Stimulated activated memory B cell treated with anti-CD40 and anti-IgM and Interleukin-4, amounts not matched to agents 10 μg/mL and 1 μg/mL and 100 μg/mL, for 72 hours (primary cell): ENCODE measurements at regions not wholly inside any gene's neighbourhood (a gene's known extent, or its start where the extent isn't known, plus 50 kb on each side); places are given as distances from the start of the nearest gene placed in this dataset.
"Not testable (repeated sequence)": the region's sequence is repeated elsewhere in the genome, so short reads cannot be mapped to it uniquely, and the experiment has no call there.

Experiments used
- ATAC-seq: fragments of 150-1000 bp; cut with Tn5 transposase; 2 replicates; pipeline ENCODE4 v1.10.0; 2021
- H3K27ac Mint-ChIP-seq: one replicate; pipeline ENCODE4 v1.8.0; 2022; ENCODE audit warnings: mild to moderate bottlenecking, mixed read lengths
- H3K27me3 Mint-ChIP-seq: one replicate; pipeline ENCODE4 v1.8.0; 2022; ENCODE audit warnings: mixed read lengths
- H3K36me3 Mint-ChIP-seq: one replicate; pipeline ENCODE4 v1.8.0; 2022; ENCODE audit warnings: mixed read lengths
- H3K4me1 Mint-ChIP-seq: one replicate; pipeline ENCODE4 v1.8.0; 2022; ENCODE audit warnings: mixed read lengths
- H3K4me3 Mint-ChIP-seq: one replicate; pipeline ENCODE4 v1.8.0; 2022; ENCODE audit warnings: mild to moderate bottlenecking, moderate library complexity, mixed read lengths
- H3K9me3 Mint-ChIP-seq: one replicate; pipeline ENCODE4 v1.8.0; 2022; ENCODE audit warnings: mixed read lengths

DNA sequence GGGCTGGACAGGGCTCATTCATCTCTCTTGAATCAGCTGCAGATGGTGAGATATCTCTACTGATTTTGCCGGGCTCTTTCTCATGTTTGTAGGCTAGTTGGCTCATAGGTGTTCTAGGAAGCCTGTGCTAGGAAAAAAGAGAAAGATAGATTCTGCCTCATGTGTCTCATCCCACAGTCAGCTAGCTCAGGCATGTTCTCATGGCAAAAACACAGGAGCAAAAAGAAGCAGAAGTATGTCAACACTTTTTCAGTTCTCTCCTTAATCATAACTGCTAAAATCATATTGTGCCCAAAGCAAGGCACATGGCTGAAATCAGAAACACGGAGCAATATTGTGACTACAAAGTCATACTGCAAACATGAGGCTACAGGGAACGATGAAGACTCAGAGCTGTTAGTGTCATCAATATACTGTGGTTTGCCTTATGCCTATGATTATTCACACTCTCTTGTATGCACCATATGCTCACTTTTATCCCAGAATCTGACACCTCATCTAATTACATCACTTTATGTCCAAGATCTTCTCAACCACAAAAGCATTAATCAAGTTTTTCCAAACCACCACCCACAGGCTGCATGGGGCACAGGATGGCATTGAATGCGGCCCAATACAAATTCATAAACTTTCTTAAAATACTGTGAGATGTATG is 571.9 kb upstream of the CNTNAP5 start:
- Mint-ChIP-seq H3K4me3 (no peak overlapping the region), H3K27me3 (no peaks in the 10 kb centered on the region)

DNA sequence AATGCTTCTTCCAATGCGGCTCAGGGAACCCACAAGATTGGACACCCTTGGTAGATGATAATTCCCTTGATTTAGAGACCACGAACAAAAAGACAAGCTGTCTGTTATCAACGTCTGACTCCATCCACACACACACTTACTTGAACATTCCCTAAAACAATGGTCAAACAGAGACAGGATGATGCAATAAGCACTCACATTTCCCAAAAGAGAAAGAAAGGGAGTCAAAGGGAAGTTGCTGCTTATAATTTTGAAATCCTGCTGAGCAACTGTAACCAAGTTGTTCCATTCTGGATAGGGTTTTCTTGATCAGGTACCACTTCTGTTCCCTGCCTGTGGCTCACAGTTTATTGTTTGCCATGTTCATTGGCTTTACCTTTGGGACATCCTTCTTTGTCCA is 571.3 kb upstream of the CNTNAP5 start:
- H3K27ac Mint-ChIP-seq, result no peak overlapping the region
- peaks cover 6% of the 10 kb centered on the region for H3K9me3 Mint-ChIP-seq
- ATAC-seq, result no peak
- H3K4me1 Mint-ChIP-seq, result no peaks in the 10 kb centered on the region
- no peak overlapping the region for H3K4me3 Mint-ChIP-seq
- no peaks in the 10 kb centered on the region for H3K27me3 Mint-ChIP-seq
- no peaks in the 10 kb centered on the region for H3K36me3 Mint-ChIP-seq

More for the DNA sequence above, 571.9 kb upstream of the CNTNAP5 start:
- Mint-ChIP-seq H3K36me3 (no peaks in the 10 kb centered on the region), H3K9me3 (peaks cover 7% of the 10 kb centered on the region), H3K4me1 (no peaks in the 10 kb centered on the region), H3K27ac (no peak overlapping the region)
- ATAC-seq, result no peak

GRCh38 chr2:123455234-123455633 is 569.9 kb upstream of the CNTNAP5 start:
- not testable (repeated sequence) for H3K4me1 Mint-ChIP-seq, H3K27ac Mint-ChIP-seq, H3K4me3 Mint-ChIP-seq, ATAC-seq, H3K9me3 Mint-ChIP-seq, H3K36me3 Mint-ChIP-seq, H3K27me3 Mint-ChIP-seq

- H3K4me1 Mint-ChIP-seq, result no peaks in the 10 kb centered on the region
- H3K4me3 Mint-ChIP-seq, result no peak overlapping the region
These were observed 568.7 kb upstream of the CNTNAP5 start for GRCh38 chr2:123456416-123456815.

DNA sequence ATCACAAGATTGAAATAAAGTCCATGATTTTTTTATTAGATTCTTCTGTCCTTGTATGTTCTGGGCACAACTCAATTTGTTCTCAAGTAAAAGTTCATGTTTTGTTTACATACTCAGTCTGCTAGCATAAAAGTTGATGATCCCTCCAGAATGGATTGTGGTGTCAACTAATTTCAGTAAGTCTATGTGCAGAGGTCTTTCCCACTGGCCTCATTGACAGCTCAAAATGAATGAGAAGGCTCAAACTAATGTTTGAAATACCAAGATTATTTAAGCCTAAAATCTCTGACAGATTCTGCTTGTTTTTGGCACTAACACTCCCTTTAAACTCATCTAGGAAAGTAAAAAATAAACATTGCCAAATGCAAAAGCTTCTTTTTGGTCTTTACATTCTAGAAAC is 561.2 kb upstream of the CNTNAP5 start:
- Mint-ChIP-seq H3K4me3 (no peak overlapping the region), H3K9me3 (peaks cover 6% of the 10 kb centered on the region), H3K27ac (no peak overlapping the region)

More at GRCh38 chr2:123456416-123456815, 568.7 kb upstream of the CNTNAP5 start:
- H3K9me3 Mint-ChIP-seq, result peaks cover 7% of the 10 kb centered on the region
- no peak overlapping the region for H3K27ac Mint-ChIP-seq
- no peaks in the 10 kb centered on the region for H3K27me3 Mint-ChIP-seq
- ATAC-seq, result no peak
- no peaks in the 10 kb centered on the region for H3K36me3 Mint-ChIP-seq

GRCh38 chr2:123468071-123468470 is 557.0 kb upstream of the CNTNAP5 start:
- Mint-ChIP-seq H3K27ac (no peak overlapping the region), H3K27me3 (no peaks in the 10 kb centered on the region), H3K9me3 (peaks cover 4% of the 10 kb centered on the region), H3K36me3 (no peaks in the 10 kb centered on the region), H3K4me3 (no peak overlapping the region), H3K4me1 (no peaks in the 10 kb centered on the region)
- no peak for ATAC-seq

More for the DNA sequence above, 561.2 kb upstream of the CNTNAP5 start:
- Mint-ChIP-seq H3K36me3 (no peaks in the 10 kb centered on the region), H3K4me1 (no peaks in the 10 kb centered on the region), H3K27me3 (no peaks in the 10 kb centered on the region)
- no peak for ATAC-seq

GRCh38 chr2:123481406-123481805 is 543.7 kb upstream of the CNTNAP5 start:
- Mint-ChIP-seq H3K4me1 (no peaks in the 10 kb centered on the region), H3K36me3 (no peaks in the 10 kb centered on the region), H3K9me3 (peaks cover 6% of the 10 kb centered on the region), H3K27me3 (no peaks in the 10 kb centered on the region), H3K27ac (no peak overlapping the region), H3K4me3 (no peak overlapping the region)
- ATAC-seq, result no peak

DNA sequence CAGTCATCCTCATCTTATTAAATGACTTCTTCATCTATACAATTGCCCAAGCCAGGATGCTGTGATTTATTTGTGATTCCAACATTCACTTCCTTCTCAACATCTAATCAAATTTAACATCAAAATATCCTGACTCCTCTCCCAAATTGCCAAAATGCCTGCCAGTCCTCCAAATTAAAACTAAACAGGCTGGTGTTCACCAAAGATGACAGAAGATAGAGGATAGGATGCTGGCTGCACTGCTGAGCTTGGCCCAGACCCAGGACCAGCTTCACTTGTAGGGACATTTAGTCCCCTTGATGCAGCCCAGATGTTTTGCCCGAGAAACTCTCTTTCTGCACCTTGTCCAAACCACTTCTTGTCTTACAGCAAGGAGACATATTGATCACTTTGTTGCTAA is 540.0 kb upstream of the CNTNAP5 start:
- no peaks in the 10 kb centered on the region for H3K27me3 Mint-ChIP-seq
- ATAC-seq, result no peak
- no peak overlapping the region for H3K4me3 Mint-ChIP-seq
- no peaks in the 10 kb centered on the region for H3K4me1 Mint-ChIP-seq
- no peaks in the 10 kb centered on the region for H3K36me3 Mint-ChIP-seq
- H3K9me3 Mint-ChIP-seq, result peaks cover 3% of the 10 kb centered on the region
- H3K27ac Mint-ChIP-seq, result no peak overlapping the region

- H3K4me1 Mint-ChIP-seq, result no peaks in the 10 kb centered on the region
- no peaks in the 10 kb centered on the region for H3K27me3 Mint-ChIP-seq
- no peaks in the 10 kb centered on the region for H3K9me3 Mint-ChIP-seq
- no peak overlapping the region for H3K27ac Mint-ChIP-seq
- no peaks in the 10 kb centered on the region for H3K36me3 Mint-ChIP-seq
- ATAC-seq, result no peak
- no peak overlapping the region for H3K4me3 Mint-ChIP-seq
These were observed 531.4 kb upstream of the CNTNAP5 start for GRCh38 chr2:123493687-123494086.

- ATAC-seq, result no peak
- Mint-ChIP-seq H3K27ac (no peak overlapping the region), H3K27me3 (no peaks in the 10 kb centered on the region)
These were observed 529.8 kb upstream of the CNTNAP5 start for GRCh38 chr2:123495241-123495640.

DNA sequence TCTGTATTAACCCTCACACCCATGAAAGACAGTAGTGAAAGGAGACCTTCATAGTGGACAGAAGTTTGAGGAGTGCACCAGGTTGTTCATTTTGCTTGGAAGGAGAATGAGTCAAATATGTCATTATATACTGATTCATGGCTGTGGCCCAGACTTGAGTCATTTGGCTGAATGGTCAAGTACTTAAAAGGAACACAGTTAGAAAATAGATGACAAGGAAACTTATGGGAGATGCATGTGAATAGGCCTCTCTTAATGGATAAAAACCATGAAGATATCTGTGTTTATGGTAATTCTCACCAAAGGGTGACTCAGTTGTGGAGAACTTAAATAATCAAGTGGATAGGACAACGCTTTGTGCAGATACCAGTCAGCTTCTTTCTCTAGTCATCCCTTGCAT is 524.7 kb upstream of the CNTNAP5 start:
- no peak overlapping the region for H3K27ac Mint-ChIP-seq
- ATAC-seq, result no peak
- H3K4me1 Mint-ChIP-seq, result no peaks in the 10 kb centered on the region
- H3K9me3 Mint-ChIP-seq, result peaks cover 3% of the 10 kb centered on the region
- no peaks in the 10 kb centered on the region for H3K36me3 Mint-ChIP-seq
- no peak overlapping the region for H3K4me3 Mint-ChIP-seq
- H3K27me3 Mint-ChIP-seq, result no peaks in the 10 kb centered on the region

More at GRCh38 chr2:123495241-123495640, 529.8 kb upstream of the CNTNAP5 start:
- Mint-ChIP-seq H3K4me1 (no peaks in the 10 kb centered on the region), H3K4me3 (no peak overlapping the region), H3K9me3 (no peaks in the 10 kb centered on the region), H3K36me3 (no peaks in the 10 kb centered on the region)

GRCh38 chr2:123500988-123501387 is 524.1 kb upstream of the CNTNAP5 start:
- Mint-ChIP-seq H3K4me1 (no peaks in the 10 kb centered on the region), H3K9me3 (peaks cover 3% of the 10 kb centered on the region), H3K36me3 (no peaks in the 10 kb centered on the region), H3K27me3 (no peaks in the 10 kb centered on the region), H3K27ac (no peak overlapping the region), H3K4me3 (no peak overlapping the region)
- ATAC-seq, result no peak

GRCh38 chr2:123502931-123503330 is 522.2 kb upstream of the CNTNAP5 start:
- no peak overlapping the region for H3K27ac Mint-ChIP-seq
- no peak overlapping the region for H3K4me3 Mint-ChIP-seq
- ATAC-seq, result no peak

GRCh38 chr2:123512547-123512946 is 512.5 kb upstream of the CNTNAP5 start:
- Mint-ChIP-seq H3K27me3 (no peaks in the 10 kb centered on the region), H3K9me3 (peaks cover 3% of the 10 kb centered on the region), H3K36me3 (no peaks in the 10 kb centered on the region), H3K4me3 (no peak overlapping the region), H3K27ac (no peak overlapping the region), H3K4me1 (no peaks in the 10 kb centered on the region)
- ATAC-seq, result no peak

More at GRCh38 chr2:123502931-123503330, 522.2 kb upstream of the CNTNAP5 start:
- Mint-ChIP-seq H3K27me3 (no peaks in the 10 kb centered on the region), H3K36me3 (no peaks in the 10 kb centered on the region), H3K4me1 (no peaks in the 10 kb centered on the region), H3K9me3 (peaks cover 3% of the 10 kb centered on the region)

GRCh38 chr2:123513351-123513750 is 511.7 kb upstream of the CNTNAP5 start:
- Mint-ChIP-seq H3K9me3 (peaks cover 3% of the 10 kb centered on the region), H3K4me3 (no peak overlapping the region), H3K36me3 (no peaks in the 10 kb centered on the region), H3K4me1 (no peaks in the 10 kb centered on the region), H3K27ac (no peak overlapping the region), H3K27me3 (no peaks in the 10 kb centered on the region)
- no peak for ATAC-seq

- no peak overlapping the region for H3K4me3 Mint-ChIP-seq
- ATAC-seq, result no peak
- no peaks in the 10 kb centered on the region for H3K4me1 Mint-ChIP-seq
- peaks cover 3% of the 10 kb centered on the region for H3K9me3 Mint-ChIP-seq
- no peaks in the 10 kb centered on the region for H3K36me3 Mint-ChIP-seq
- H3K27me3 Mint-ChIP-seq, result no peaks in the 10 kb centered on the region
- no peak overlapping the region for H3K27ac Mint-ChIP-seq
These were observed 510.4 kb upstream of the CNTNAP5 start for GRCh38 chr2:123514613-123515207.
